Middle frontal gyrus (tissue), 1 donor: ENCODE measurements at regions not wholly inside any gene's neighbourhood (a gene's known extent, or its start where the extent isn't known, plus 50 kb on each side); places are given as distances from the start of the nearest gene placed in this dataset.

Experiments used
- DNase-seq: peaks from one replicate; pipeline ENCODE4 v3.0.0-alpha.2; 2015; ENCODE audit warnings: low spot score; ENCODE audit errors: extremely low spot score

DNA sequence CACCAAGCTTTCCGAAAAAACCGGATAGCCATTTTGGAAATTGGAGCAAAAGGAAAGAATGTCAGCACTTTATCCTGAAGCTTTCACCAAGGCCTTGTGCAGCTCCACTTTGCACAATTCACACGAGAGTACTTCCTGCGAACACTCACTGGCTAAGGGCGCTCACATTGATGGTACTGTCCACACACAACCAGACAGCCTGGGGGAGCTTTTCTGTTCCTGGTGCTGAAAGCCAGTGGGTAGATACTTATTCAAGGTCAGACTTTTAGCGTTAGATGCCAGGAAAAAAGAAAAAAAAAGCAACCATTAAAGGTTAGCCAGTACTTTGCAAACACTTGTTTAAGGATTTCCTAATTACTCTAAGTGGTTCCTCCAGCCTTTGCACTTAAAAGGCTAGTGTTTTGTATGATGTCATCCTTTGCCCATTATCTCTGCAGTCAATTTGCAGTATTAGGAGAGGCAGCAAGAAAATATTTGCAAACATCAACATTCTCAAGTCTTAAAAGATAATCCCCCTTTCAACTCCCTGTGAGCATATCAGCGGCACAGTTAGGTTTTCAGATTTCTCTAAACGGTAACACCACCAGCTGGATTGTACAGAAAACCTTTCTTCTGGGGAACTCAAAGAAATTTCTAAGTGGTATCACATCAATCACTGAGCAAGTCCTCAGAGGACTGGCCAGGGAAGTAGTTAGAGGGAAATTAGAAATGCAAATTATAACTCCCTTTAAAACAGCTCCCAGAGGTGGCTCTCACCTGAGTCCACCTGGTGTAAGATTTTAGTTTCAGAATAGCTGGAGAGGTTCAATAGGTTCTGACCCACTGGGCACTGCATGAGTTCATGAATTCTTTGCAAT, 243.4 kb upstream of the IRX5 start:
- DNase-seq, result no peak

DNA sequence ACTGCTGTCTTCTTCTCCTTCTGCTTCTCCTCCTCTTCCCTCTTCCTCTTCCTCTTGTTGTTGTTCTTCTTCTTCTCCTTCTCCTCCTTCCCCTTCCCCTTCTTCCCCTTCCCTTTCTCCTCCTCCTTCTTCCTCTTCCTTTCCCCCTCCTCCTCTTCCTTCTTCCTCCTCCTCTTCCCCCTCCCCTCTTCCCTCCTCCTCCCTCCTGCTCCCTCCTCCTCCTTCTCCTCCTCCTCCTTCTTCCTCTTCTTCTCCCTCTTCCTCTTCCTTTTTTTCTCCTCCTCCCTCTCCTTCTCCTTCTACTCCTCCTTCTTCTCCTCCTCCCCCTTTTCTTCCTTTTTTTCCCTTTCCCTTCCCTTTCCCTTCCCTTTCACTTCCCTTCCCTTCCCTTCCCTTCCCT, 245.0 kb upstream of the IRX5 start:
- DNase-seq, result no peak

DNA sequence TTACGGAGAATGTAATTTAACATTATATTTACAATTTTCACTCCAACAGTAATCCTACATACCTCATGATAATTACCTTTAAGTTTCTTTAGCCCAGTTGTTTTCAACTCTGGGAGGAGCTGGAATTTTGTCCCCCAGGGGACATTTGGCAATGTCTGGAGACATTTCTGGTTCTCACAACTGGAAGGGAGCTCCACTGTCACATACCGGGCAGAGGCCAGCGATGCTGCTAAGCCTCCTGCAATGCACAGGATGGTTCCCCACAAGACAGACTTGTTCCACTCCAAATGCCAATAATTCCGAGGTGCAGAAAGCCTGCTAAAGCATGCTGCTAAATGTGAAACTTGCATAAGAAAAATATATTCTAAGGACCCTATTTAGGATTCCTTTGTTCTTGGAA, 251.1 kb upstream of the IRX5 start:
- DNase-seq, result no peak

DNA sequence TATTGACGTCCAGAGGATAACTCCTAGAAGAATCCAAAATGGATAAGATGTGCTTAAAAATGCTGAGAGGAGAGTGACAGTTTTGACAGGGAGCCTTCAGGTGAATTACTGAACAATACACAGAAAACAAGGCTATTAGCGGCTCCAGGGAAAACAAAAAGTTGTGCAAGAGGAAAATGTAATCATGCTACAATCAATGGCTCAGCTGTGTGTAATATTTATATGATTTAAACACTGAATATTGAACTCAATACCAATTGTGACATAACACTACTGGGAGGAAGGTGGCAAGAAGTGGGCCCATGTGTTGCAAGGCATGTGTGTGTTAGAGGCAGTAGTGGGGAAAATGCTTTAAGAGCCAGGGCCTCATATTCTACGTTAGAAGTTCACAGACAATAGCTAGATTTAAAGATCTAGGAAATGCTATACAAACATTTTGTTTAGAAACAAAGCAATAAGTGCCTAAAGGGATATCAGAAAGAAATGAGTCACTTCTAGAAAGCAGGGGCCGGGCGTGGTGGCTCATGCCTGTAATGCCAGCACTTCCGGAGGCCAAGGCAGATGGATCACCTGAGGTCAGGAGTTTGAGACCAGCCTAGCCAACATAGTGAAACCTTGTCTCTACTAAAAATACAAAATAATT, 253.2 kb upstream of the IRX5 start:
- DNase-seq, result no peak

DNA sequence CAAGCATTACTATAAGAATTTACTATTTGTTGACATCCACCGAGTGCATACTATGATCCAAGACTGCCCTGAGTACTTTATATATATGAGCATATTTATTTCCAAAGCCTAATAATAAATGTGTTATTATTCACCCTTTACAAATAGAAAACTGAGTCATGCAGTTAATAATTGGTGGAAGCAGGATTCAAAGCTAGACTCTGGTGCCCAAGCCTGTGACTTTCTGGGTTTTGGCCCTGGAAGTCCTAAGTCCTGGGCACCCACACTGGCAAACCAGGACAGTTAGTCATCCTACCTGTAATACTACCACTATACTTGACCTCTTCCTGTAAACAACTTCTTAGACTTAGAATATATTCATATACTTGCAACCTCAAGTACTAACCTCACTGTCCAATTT, 257.4 kb upstream of the IRX5 start:
- no peak for DNase-seq

DNA sequence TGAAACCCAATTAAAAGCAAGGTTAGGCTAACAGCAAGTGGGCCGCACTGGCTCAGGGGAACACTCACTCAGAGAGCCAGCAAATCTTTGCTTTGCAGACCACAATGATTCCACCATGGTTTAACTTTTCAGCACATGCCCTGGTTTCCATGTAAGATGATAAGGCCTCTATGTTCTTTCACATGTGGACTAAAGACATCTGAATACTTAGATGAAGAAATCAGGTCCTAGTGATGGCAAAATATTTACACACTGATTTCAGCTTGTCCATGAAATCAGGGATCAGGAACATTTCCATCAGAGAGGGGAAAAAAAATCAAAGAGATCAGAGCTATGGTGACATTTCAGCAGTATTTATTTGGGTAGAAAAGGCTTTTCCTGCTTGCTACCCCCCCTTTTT, 258.2 kb upstream of the IRX5 start:
- no peak for DNase-seq

DNA sequence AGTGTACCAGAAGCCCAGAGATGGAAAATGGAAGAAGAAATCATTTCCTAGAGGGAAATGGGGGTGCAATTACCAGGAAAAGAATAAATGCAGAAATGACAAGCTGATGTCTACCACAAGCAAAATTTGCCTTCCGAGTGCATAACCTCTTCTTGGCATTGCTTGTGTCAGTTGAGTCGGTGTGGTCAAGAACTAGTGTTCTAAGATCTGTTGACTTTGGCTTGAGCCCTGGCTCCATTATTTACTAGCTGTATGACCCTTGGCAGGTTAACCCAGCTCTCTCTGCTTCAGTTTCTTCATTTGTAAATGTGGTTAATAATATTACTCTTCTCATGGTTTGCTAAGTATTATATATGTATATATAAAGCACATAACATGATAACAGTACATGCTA, 273.0 kb upstream of the IRX5 start:
- no peak for DNase-seq

DNA sequence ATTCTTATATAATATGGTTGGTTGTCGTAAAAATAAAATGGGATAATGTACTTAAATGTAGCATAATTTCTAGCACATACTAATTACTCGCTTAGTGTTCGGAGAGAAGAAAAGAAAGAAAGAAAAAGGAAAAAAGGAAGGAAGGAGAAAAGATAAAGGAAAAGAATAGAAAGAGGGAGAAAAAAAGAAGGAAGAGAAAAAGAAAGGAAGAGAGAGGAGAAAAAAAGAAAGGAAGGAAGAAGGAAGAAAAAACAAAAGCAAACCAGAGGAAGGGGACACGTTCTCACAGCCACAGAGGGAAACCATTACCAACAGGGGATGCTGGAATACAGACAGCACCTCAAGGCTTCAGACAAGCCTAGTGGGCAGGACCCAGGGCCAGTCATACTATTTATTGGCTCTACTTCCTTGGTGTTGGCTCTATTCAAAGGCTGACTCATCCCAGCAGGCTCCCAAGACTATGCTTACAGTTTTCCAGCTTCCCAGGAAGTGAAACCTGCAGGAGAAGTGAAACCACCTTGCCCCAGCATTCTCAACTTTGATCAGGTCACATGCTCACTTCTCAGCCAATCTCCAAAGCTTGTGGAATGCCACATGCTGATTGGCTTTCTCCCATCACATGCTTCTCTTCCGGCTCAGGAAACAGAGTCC, 273.5 kb upstream of the IRX5 start:
- DNase-seq, result no peak

DNA sequence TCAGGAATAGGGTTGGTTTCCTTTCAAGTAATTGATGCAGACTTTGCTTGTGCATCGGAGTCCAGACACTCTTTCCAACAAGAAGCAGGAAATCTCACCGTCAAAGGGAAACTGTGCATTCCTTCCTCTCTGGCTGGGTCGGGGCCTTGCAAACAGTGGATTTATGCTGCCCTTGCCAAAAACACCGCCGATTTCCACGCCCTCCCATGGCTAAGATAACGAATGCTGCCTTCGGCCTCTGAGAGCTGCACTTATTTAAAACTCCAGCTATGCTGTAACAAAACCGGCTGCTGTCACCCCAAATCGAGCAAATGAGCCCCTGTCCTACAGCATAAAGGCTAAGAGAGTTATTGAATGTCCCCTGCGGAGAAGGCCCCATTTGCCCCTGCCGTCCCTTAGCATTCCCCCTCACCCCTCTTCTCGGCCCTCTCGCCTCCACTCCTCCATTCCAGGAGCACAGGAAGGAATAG, 275.5 kb upstream of the IRX5 start:
- no peak for DNase-seq

DNA sequence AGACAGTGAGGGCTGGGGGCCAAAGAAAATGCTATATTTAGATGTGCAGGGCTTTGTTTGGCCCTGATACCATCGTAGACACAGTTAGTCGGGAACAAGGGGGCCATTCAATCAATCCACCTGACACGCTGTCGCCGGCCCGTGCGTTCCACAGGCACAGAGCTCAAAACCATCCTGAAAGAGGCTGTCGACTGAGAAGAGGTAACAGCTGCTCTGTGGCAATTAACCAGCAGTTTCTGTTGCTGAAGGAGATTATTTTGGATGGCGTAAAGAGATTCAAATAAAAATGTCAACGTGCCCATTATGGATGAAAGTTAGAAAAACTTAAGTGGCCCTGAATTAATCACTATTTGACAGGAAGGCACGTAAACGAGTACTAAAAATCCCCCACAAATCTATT, 276.2 kb upstream of the IRX5 start:
- DNase-seq, result no peak

DNA sequence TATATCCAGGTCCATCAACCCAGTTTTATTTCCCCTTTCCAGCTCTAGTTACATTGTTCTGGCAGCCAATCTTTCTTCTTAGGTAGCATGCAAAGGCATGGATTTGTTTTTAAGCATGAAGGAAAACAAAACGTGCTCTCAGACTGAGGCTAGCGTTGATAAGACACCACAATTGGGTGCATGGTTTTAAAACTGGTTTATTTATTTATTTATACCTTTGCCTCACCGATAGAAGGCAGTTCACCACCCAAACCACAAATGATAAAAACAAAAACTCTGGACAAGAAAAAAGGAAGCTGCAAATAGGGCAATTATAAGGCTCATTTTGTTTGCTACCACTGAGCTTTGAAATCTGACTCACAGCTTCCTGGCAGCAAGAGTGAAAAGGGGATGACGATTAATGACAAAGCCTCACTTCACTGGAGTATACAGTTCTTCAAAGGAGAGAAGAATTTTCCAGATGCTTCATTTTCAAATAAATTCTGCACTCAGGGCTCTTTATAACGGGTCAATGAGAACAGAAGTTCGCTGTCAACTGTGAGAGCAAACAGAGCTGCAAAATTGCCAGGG, 278.4 kb upstream of the IRX5 start:
- no peak for DNase-seq

DNA sequence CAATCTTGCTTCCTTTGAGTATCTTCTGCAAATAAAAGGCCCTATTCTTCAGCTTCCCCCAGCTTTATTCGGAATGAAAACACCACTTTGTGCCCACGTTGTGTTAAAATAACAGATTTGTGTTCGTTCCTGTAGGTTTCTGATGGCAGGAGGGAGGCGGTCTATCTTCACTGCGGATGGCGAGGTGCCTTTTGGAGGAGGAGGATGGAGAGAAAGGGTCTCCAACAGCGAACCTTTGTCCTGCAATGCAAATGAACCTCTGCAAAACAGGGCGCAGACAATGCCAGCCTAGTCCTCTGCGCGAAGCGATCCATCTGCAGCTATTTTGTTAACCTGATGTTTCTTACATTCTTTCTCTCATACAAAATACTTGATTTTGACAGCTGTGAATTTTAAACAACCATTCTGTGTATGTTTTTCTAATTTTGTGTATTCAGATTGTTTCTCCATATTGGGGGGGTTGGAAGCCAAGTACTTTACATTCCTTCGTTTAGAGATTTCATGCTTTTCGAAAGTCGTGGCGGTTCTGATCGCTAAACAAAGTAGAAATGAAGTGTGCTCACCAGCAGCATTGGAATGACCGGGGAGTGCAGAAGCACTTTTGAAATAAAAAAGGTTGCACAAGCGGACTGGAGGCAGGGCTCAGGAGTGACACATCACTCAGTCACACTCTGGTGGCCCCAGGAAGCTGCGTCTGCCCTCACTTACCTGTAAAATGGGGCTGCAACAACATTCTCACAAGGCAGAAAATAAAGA, 279.0 kb upstream of the IRX5 start:
- no peak for DNase-seq

DNA sequence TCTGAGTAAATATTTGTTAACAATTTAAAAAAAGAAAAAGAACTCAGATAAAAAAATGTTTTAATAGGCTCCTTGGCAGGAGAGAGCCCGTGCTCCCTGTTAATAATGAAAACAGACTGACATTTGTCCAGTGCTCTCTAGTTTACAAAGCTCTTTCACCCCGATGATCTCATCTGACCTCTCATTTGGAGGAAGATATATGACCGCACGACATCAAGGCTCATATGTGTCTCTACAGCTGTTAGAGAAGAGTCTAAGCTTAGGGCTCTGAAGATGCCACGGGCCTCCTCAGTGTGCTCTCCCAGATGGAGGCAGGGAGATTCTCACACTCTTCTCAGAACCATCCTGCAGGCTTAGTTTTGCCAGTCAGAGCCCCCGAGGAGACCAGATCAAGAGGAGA, 280.8 kb upstream of the IRX5 start:
- DNase-seq, result no peak

DNA sequence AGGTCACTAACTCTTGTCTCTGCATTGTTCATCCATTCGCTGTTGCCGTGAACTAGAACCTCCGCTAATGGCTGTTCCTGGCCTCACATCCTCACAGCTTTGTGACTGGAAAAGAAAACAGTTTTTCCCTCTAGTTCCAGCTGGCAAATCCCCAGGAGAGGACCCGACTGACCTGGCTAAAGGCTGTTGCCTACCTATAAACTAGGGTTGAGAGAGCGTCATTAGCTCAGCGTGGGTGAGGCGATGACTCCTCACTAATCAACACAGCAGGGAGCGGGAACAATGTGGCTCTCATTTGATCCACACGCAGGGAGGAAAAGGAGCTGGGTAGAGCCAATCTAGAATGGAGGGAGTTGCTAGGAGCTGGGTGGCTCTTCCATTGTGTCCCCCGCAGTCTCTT, 282.1 kb upstream of the IRX5 start:
- no peak for DNase-seq

DNA sequence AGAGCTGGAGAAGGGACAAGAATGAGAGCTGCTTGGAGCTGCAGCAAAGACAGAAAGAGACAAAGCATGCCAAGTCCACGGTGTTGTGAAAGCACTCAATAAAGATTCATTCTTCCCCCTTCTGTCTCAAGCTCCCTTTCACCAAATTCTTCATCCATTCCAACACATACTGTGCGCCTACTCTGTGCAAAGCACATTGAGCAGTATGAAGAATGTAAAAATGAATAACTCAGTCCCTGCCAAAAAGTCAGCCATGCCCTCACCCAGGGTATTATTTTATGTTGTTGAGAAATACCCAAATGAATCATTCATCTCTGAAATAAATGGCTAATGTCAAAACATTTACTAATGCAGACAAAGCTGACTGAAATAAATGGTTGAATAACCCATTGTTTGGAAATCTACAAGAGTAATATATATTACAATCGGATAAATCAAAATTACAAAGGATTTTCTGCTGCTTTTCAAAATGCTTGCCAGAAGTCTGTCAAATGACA, 282.9 kb upstream of the IRX5 start:
- DNase-seq, result no peak

DNA sequence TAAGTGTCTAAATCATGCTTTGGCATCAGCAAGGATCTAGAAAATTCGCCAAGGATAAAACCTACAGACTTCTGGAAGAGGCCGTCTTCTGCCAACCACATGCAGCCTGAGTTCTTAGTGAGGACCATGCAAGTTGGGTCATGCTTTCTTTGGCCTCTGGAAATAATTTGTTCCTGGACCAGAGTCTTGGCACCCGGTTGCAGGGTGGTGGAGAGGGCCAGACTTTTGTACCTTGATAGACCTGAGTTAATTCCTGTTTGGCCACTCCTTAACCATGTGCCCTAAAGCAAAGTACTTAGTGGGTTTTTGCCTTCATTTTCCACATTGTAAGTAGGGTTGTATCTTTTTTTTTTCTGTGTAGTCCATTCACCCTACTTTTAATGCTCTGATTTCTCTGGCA, 283.4 kb upstream of the IRX5 start:
- no peak for DNase-seq

DNA sequence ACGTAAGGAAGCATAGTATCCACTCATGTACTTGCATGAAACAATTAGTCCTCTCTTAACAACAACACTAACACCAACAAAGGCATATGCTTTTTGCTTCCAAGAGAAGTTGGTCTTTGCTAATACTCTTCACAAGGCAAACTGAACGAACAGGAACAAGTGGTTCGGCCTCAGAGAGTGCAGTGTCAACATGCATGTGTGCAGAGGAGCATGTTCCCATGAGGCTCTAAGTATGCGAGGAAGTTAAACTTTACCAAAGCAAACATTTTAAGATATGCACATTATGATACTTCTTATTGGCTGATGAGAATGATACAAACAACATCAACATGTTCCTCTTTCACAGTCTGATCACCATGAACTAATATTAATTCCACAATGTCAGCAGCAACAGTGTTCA, 285.3 kb upstream of the IRX5 start:
- no peak for DNase-seq

DNA sequence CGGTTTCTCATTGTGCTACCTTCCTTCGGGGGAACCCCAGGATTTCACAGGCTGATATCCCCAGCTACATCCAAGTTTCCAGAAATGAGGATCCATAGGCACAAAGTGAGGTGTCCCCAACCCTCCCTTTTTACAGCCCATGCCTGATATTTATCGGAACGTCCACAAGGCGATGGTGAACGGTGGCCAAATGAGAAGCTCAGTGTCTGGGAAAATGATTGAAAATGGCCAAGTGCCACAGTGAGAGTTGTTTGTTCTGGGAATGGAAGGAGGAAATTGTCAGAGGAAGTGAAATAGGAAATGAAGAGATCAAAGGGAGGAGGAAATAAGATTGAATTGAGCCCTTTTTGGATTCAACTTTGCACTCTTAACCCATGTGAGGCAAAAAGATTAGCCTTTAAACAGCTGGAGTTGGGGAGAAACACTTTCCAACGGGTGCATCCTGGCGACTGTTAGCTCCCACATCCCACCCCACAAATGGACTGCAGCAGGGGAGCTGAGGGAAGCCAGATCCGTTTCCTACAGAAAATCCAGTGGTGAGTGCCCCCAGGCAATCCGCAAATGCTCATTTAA, 294.4 kb upstream of the IRX5 start:
- DNase-seq, result no peak

DNA sequence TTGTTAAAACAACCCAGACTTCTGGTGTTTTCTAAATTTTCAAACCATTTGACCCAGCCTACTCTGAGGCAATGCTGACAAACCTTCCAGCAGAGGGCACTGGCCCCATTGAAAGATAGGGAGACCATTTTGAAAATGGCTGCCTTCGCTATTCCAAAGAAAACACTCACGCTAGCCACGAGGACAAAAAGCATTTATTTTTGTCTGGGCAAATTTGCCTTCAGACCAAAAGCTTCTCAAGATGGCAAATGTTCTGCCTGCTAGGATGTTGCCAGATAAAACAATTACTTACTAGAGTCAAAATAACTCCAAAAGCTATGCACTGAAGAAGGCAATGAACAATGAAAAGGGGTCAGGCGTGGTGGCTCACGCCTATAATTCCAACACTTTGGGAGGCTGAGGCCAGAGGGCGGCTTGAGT, 296.7 kb upstream of the IRX5 start:
- no peak for DNase-seq

DNA sequence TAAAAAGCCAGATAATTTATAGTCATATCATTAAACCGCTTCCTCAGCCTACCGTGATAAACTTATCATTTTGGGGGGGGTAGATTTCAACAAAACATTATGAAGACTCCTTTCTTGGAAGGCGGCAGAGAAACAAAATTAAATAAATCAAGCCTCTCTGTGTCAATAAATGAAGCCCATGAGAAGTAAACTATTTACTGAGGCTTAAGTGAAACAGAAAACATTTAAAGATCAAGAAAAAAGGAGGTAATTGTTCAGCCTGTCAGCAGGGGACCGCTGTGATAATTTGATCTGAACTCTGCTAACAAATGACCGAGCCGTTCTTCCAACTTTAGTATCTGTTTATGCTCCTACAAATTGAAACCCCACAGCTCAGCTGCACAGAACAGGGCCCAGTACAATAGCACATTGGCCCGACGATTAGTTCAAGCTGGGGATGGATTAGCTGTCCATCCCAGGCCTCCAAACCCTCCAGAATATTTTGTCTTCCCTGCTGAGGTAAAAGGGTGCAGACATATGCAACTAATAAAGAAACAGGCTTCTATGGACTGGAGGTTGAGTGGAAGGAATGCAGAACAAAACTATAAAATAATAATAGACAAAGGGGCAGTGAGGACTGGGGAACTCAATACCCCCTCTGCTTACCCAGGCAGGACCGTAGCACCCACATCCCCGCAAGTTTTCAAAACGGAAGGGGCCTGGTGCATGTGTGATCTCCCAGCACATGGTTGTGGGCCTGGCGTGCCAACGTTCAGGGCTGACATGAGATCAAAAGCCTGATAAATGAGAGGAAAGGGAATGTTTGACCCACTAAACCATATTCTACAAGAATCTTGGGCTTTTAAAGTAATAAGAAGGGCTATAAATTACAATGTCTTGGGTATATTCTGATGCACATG, 298.1 kb upstream of the IRX5 start:
- no peak for DNase-seq
